HS-27A (cell line): ENCODE measurements at regions not wholly inside any gene's neighbourhood (a gene's known extent, or its start where the extent isn't known, plus 50 kb on each side); places are given as distances from the start of the nearest gene placed in this dataset.

Experiments used
- DNase-seq: peaks from one replicate; pipeline ENCODE4 v3.0.0-alpha.2; 2012; ENCODE audit warnings: low read depth, missing footprints

GRCh38 chr4:74613266-74613665 lies 168.3 kb downstream of the AREG start:
- DNase-seq, result no peak

- DNase-seq, result no peak
These were observed 170.5 kb downstream of the AREG start for GRCh38 chr4:74615411-74615810.

GRCh38 chr4:74618166-74618565 lies 173.2 kb downstream of the AREG start:
- DNase-seq, result no peak

GRCh38 chr4:74618659-74619058 lies 173.7 kb downstream of the AREG start:
- DNase-seq, result no peak

GRCh38 chr4:74619931-74620702 lies 174.2 kb downstream of the BTC start:
- no peak for DNase-seq

DNA sequence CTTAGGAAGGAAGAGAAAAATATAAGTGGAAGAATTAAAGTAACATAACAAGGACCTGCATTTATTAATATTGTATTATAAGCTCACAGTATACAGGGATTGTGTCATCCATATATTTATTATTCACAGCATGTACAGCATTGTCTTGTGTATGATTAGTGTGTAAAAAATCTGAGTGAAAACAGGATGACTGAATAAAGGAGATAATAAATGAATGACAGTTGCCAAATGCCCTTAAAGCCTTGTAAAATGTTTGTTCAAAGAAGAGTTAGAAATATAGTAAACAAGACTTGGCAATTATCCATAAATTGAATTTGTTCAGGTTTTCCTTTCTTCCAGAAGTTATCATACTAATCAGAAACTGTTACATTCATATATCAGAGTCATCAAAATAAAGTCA lies 172.7 kb downstream of the BTC start:
- no peak for DNase-seq

- DNase-seq, result no peak
These were observed 171.3 kb downstream of the BTC start for GRCh38 chr4:74623041-74623440.

DNA sequence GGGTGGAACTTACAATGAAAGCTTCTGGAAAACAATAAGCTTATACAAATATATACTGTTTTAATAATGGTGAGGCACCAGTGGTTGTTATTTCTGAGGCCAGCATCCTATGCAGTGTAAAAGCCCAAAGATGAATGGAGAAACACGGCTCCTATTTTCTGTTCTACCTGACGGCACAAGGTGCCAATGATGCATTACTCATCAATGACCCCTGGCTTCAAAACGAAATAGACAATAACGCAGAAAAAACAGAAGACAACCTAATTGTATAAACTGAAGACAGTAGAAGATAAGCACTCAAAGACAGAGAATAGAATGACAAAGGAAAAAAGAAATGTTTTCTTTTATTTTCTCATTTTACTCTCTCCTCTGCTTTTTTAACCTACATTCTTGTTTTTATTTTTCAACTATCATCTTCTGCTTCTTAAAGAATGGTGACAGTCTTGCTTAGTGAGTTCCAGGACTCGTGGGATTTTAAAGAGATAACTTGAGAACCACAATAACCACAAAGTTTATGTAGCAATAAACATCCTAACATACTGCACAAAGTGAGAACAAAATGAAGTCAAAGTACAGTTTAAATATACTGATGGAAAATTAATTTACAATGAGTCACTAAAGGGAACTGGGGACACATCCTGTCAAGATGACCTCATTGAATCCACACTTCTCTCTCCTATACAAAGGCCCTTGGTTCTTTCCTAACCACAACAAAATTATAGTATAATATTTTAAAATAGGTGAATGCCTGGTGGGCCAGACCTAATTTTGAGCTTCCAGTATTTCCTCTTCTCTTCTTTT lies 169.8 kb downstream of the BTC start:
- DNase-seq, result peak; percentile 43

GRCh38 chr4:74625981-74626380 lies 168.3 kb downstream of the BTC start:
- no peak for DNase-seq

DNA sequence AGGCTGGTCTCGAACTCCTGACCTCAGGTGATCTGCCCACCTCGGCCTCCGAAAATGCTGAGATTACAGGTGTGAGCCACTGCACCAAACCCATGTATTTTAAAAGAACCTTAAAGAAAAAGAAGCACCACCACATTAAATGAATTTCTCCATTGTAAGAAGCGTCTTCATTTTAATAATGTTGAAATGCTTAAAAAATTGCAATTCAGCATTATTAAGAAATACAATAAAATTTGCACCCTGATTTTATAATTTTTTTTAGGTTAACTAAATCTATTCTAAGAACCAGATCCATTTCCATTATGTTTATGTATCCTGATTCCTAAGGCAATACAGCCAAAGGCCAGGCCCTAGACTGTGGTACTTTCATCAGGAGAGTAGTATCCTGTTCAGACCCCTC lies 167.2 kb downstream of the BTC start:
- DNase-seq, result no peak

DNA sequence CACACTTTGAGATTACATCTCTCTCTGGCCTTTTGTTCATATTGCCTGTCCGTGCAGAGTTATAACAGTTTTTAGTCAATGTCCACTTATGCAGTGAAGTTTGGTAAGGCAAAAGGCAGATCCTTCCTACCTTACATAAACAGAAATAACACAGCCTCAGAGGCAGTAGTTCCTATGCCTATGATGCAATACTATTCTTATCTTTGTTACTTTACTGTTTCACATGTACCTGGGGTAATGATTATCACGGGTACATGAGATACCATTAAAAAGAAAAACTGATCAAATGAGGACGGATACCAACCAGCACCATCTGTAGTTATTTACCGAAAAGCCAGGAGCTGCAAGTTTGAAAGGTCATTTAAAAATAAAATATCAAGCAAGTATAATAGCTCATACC lies 166.8 kb downstream of the BTC start:
- no peak for DNase-seq

GRCh38 chr4:74628852-74629620 lies 165.3 kb downstream of the BTC start:
- DNase-seq, result no peak

DNA sequence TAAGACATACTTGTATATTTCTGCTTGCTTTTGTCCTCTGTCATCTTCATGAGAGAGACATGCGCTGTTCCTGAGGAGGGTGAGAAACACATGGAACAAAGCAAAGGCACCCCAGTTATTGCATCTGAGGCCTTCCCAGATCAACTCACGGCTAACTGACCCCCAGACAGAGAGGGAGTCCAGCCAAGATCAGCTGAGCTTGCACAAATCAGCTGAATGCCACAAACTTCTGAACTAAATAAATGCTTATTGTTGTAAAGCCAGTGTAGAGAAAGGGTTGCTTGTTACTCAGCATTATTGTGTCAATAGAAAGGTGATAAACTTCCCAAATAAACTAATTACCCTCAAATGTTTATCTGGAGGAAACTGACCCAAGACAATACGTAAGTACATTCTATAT lies 163.8 kb downstream of the BTC start:
- DNase-seq, result no peak

- DNase-seq, result no peak
These were observed 163.0 kb downstream of the BTC start for GRCh38 chr4:74631338-74631737.

DNA sequence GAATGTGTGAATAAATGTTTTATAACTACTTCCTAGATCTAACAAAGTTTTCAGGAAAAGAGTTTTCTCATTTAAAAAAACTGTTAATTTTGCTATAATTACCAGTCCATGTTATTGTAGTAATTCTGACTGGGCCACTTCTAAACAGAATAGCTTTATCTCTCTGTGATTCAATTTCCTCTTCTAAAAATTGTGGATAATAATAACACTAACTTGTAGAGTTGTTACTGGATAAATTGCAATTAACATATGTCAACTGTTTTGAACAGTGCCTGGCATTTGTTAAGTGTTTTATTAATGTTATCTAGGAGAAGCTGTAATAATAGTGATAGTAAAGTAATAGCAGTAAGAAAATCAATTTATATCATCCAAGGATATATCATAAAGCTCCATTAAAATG lies 162.3 kb downstream of the BTC start:
- no peak for DNase-seq

DNA sequence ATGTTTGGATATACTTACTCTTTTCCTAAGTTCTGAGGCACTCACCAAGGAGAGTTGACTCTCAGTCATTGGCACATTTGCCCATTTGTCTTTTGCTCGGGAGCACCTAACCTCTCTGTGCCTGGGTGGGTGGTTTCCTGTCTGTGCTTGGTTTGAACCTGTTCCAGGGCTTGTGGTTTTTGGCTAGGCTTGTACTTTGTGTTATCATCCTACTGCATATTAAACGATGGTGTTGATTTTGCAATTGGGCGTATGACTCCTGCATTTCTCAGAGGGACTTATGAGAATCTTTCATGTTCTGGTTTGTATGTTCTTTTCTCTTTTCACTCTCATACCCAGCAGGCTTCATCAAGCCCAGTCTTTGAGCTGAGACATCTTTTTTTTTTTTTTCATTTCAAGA lies 161.7 kb downstream of the BTC start:
- DNase-seq, result peak; percentile 59

GRCh38 chr4:74635074-74635473 lies 159.2 kb downstream of the BTC start:
- no peak for DNase-seq

DNA sequence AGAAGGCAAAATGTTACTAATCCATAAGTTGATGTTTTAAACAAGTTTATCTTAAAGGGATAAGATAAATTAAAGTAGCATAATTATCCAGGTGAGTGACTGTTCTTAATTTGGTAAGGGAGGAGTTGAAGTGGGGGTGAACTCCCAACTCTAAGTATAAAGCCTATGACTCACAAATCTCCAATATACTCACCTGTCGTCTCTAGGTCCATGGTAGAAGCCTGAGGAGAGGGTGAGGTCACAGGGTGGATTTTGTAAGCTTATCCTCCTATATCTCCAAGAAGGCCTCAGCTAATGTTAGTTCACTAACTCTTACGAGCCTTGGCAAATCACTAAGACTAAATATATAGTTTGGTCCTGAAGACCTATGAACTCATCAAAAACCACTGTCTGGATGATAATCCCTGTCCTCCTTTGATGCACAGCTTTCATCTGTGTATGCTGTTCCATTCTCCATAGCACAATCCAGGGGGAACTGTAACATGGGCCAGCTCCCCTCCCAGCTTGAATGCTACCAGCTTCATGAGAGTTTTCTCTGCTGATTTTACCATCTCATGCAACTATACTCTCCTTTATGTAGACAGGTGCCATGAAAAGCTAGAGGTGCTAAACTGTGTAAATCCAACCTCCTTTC lies 158.7 kb downstream of the BTC start:
- no peak for DNase-seq

GRCh38 chr4:74638001-74638400 lies 156.3 kb downstream of the BTC start:
- no peak for DNase-seq

DNA sequence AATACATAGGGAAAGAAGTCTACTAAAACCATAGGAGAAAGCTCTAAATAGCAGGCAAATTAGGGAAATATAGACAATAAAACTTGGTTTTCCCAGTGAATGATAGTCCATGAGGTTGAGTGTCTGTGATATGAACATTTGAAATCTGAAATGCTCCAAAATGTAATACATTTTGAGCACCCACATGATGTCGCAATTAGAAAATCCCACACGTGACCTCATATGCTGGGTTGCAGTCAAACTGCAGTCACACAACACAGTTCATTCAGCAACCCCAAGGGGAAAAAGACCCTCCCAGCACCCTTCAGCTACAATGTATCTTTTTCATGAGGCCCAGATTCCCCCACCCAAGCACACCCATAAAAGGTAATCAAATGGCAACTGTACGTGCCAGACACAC lies 155.6 kb downstream of the BTC start:
- no peak for DNase-seq

DNA sequence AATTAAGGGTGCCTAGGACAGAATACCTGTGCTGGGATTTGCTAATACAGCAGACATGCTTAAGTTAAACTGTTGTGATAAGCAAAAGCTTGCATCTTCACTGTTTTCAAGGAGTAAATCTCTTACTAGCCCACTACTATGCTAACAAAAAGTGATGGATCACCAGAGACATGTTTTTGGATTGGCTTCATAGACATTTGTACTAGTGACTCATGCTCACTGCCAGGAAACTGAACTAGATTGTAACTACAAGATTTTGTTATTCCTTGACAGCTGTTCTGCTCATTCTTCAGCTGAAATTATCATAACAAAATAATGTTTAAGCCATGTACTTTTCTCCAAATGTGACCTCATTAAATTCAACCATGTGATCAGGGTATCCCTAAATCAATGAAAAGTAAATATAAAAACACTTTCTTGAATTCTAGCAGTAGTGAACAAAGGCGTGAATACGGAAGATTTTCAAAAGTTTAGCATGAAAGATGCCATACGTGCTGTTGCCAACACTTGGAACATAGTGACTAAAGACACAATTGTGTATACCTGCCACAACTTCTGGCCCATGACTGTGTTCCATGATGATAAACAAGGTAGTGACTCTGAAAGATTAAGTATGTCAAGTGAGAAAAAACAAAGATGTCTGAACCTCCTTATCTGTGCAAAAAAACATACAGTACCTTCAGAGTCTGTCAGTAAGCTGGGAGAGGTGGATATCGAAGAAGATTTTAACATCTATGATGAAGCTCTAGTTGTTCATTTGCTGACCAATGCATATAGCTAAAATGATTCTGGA lies 154.0 kb downstream of the BTC start:
- DNase-seq, result no peak

GRCh38 chr4:74642006-74642405 lies 152.3 kb downstream of the BTC start:
- no peak for DNase-seq
